Caco-2 (cell line): ENCODE measurements at regions not wholly inside any gene's neighbourhood (a gene's known extent, or its start where the extent isn't known, plus 50 kb on each side); places are given as distances from the start of the nearest gene placed in this dataset.

Source experiments
- BruUV-seq: library from RNA; stranded (reverse); fragments of 400-500 nt; replicated peaks from 2 replicates; lab custom pipeline; 2021; lab: Mats Ljungman, UMichigan
- CTCF ChIA-PET: fragments of 300-600 bp; sonication (Branson Sonifier 250); formaldehyde crosslinking; loops from one replicate; lab custom pipeline; 2022; ENCODE audit warnings: antibody characterized with exemption; lab: Charles Lee
- POLR2A ChIA-PET: fragments of 300-600 bp; sonication (Branson Sonifier 250); formaldehyde crosslinking; loops from one replicate; lab custom pipeline; 2022; ENCODE audit warnings: antibody characterized with exemption; lab: Charles Lee
- DNase-seq, 2 experiments: peaks; one replicate each; pipeline versions ENCODE4 v3.0.0 to v3.0.0-alpha.2; 2020 to 2022
- H3K27me3 ChIP-seq: replicated peaks from 2 replicates; pipeline ENCODE4 v1.6.0; 2011; ENCODE audit warnings: low read length; ENCODE audit not compliant: control insufficient read depth, insufficient read depth
- H3K36me3 ChIP-seq: 2 replicates; pipeline ENCODE4 v1.5.1; 2011; ENCODE audit warnings: low read length; ENCODE audit not compliant: control insufficient read depth, insufficient read depth
- H3K4me1 ChIP-seq: fragments of 250-450 bp; sonication (Bioruptor Pico); 2 replicates; pipeline ENCODE4 v1.5.1; 2020; ENCODE audit warnings: mild to moderate bottlenecking
- H3K4me3 ChIP-seq: 2 replicates; pipeline ENCODE4 v1.5.1; 2011; ENCODE audit warnings: low read depth, mild to moderate bottlenecking, control low read depth, low read length
- H3K9me3 ChIP-seq: fragments of 250-450 bp; sonication (Bioruptor Pico); 2 replicates; pipeline ENCODE4 v1.5.1; 2020; ENCODE audit warnings: mild to moderate bottlenecking, moderate library complexity
- H3K27ac Mint-ChIP-seq: one replicate; pipeline ENCODE4 v1.8.0; 2022; ENCODE audit warnings: mixed read lengths; ENCODE audit not compliant: unreplicated experiment
- H3K27me3 Mint-ChIP-seq: one replicate; pipeline ENCODE4 v1.8.0; 2022; ENCODE audit warnings: mixed read lengths; ENCODE audit not compliant: insufficient read depth, unreplicated experiment
- H3K36me3 Mint-ChIP-seq: one replicate; pipeline ENCODE4 v1.8.0; 2022; ENCODE audit warnings: mild to moderate bottlenecking, mixed read lengths; ENCODE audit not compliant: insufficient read depth, unreplicated experiment
- H3K4me1 Mint-ChIP-seq: one replicate; pipeline ENCODE4 v1.8.0; 2022; ENCODE audit warnings: low read depth, mixed read lengths; ENCODE audit not compliant: unreplicated experiment
- H3K4me3 Mint-ChIP-seq: one replicate; pipeline ENCODE4 v1.8.0; 2022; ENCODE audit warnings: mild to moderate bottlenecking, moderate library complexity, mixed read lengths; ENCODE audit not compliant: unreplicated experiment
- H3K9me3 Mint-ChIP-seq: one replicate; pipeline ENCODE4 v1.8.0; 2022; ENCODE audit warnings: mixed read lengths; ENCODE audit not compliant: unreplicated experiment
- CTCF ChIP-seq, 2 experiments: fragments of 200-600 bp in 1 of 2; IDR thresholded peaks; 1 replicate in 1 of 2; 2 replicates in 1 of 2; pipeline versions ENCODE4 v1.5.1 to v1.8.0; 2011 to 2022; ENCODE audit warnings: antibody characterized with exemption in 1 of 2, control low read depth in 1 of 2, inconsistent platforms in 1 of 2, low read depth in 1 of 2, low read length in 1 of 2, mild to moderate bottlenecking in 1 of 2, moderate library complexity in 1 of 2; ENCODE audit not compliant: insufficient read depth in 1 of 2, severe bottlenecking in 1 of 2, unreplicated experiment in 1 of 2
- intact Hi-C: fragments of 100-400 bp; cut with micrococcal nuclease; formaldehyde crosslinking; loops from one replicate; pipeline ENCODE4 v1.10.0; 2022; ENCODE audit not compliant: unreplicated experiment

GRCh38 chr3:4021162-4021561 is 221.9 kb downstream of the LRRN1 start:
- Histone ChIP-seq H3K27me3 (no peaks in the 10 kb centered on the region), H3K36me3 (no peaks in the 10 kb centered on the region), H3K4me3 (no peak overlapping the region), H3K4me1 (no peaks in the 10 kb centered on the region), H3K9me3 (no peaks in the 10 kb centered on the region)
- TF ChIP-seq CTCF (IDR thresholded peaks at IDR 0.05; ENCODE audit: insufficient read depth in 1 of 2, low read depth in 1 of 2, low read length in 1 of 2, severe bottlenecking in 1 of 2, unreplicated experiment in 1 of 2), result no peak
- POLR2A ChIA-PET, result no interaction called here
- Mint-ChIP-seq H3K4me3 (no peak overlapping the region), H3K4me1 (no peaks in the 10 kb centered on the region), H3K9me3 (no peaks in the 10 kb centered on the region), H3K27ac (no peak overlapping the region), H3K36me3 (no peaks in the 10 kb centered on the region), H3K27me3 (no peaks in the 10 kb centered on the region)
- BruUV-seq, result no TSS peak
- intact Hi-C loops, result no loop called here
- peak in 1 of 2 experiments; percentile 8 for DNase-seq
- CTCF ChIA-PET, result no interaction called here

GRCh38 chr3:4029135-4029534 is 229.9 kb downstream of the LRRN1 start:
- H3K27me3 ChIP-seq, result no peaks in the 10 kb centered on the region
- Mint-ChIP-seq H3K9me3 (peaks cover 13% of the 10 kb centered on the region), H3K27me3 (no peaks in the 10 kb centered on the region), H3K36me3 (no peaks in the 10 kb centered on the region), H3K27ac (no peak overlapping the region), H3K4me1 (peaks cover 10% of the 10 kb centered on the region), H3K4me3 (no peak overlapping the region)
- no peaks in the 10 kb centered on the region for H3K9me3 ChIP-seq
- TF ChIP-seq CTCF (IDR thresholded peaks at IDR 0.05; ENCODE audit: insufficient read depth in 1 of 2, low read depth in 1 of 2, low read length in 1 of 2, severe bottlenecking in 1 of 2, unreplicated experiment in 1 of 2), result no peak
- CTCF ChIA-PET, result no interaction called here
- DNase-seq, result no peak
- POLR2A ChIA-PET, result no interaction called here
- intact Hi-C loops, result no loop called here
- no peaks in the 10 kb centered on the region for H3K36me3 ChIP-seq
- no peak overlapping the region for H3K4me3 ChIP-seq
- no TSS peak for BruUV-seq
- H3K4me1 ChIP-seq, result peaks cover 23% of the 10 kb centered on the region

DNA sequence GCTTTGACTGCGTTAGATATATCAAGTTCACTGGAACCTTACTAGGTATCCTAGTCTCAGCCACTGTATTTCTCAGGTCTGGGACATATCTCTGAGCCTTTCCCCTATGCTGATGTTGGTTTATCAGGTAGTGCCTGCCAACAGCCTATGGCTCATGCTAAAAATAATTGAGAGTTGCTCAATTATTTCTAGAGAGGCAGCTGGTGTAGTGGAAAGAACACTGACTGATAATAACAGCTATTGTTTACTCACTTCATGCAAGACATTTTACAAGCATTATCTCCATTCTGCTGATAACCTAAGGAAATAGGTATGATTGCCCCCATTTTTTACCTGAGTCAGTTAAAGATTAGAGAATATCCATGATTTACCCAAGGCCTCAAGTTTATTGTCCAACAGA is 231.4 kb downstream of the LRRN1 start:
- Histone ChIP-seq H3K4me1 (peaks cover 23% of the 10 kb centered on the region), H3K27me3 (no peaks in the 10 kb centered on the region), H3K36me3 (no peaks in the 10 kb centered on the region), H3K9me3 (no peaks in the 10 kb centered on the region), H3K4me3 (no peak overlapping the region)
- ChIA-PET POLR2A (no interaction called here), CTCF (no interaction called here)
- BruUV-seq, result no TSS peak
- H3K9me3 Mint-ChIP-seq, result peaks cover 13% of the 10 kb centered on the region
- no peak overlapping the region for H3K27ac Mint-ChIP-seq
- H3K4me1 Mint-ChIP-seq, result peaks cover 10% of the 10 kb centered on the region
- no peak for TF ChIP-seq CTCF (IDR thresholded peaks at IDR 0.05; ENCODE audit: insufficient read depth in 1 of 2, low read depth in 1 of 2, low read length in 1 of 2, severe bottlenecking in 1 of 2, unreplicated experiment in 1 of 2)
- no peak overlapping the region for H3K4me3 Mint-ChIP-seq
- no peaks in the 10 kb centered on the region for H3K36me3 Mint-ChIP-seq
- no peaks in the 10 kb centered on the region for H3K27me3 Mint-ChIP-seq
- no peak for DNase-seq
- intact Hi-C loops, result loop anchor here (2.0 kb wide), 1 partner anchor 38 kb away; no protein-coding TSS in a partner anchor
